ENCODE measurements at regions not wholly inside any gene's neighbourhood (a gene's known extent, or its start where the extent isn't known, plus 50 kb on each side); places are given as distances from the start of the nearest gene placed in this dataset.

DNA sequence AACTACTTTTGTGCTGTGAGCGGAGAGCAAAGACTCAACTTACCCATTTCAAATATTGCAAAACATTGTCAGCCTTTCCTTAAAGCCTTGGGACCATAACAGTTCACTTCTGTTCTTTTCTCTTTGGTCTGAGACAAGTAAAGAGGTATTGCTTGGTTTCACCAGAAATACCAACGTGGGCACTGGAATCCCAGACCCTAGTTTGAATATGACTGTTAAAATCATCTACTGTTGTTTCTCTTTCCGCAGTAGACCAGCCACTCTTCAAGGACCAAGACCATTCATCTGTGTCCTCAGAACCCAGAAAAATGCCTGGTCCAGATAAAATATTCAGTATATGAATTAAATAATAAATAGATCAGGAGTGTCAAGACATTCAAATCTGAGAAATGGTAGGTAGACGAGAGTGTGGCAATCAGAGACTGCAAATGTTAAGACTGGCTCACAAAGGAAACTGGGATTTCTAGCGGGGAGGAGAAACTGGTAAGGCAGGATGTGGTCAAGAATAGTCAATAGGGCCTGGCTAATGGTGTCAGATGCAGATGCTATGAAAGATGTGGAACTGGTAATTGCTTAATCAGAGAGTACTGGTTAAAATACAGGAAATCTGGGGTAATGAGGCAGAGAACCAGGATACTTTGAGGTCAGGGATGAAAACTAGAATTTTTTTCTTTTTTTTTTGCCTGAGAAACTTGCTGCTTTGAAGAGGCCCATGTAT is 82.1 kb upstream of the IL33 start:
- TF ChIP-seq, protein P1, sequence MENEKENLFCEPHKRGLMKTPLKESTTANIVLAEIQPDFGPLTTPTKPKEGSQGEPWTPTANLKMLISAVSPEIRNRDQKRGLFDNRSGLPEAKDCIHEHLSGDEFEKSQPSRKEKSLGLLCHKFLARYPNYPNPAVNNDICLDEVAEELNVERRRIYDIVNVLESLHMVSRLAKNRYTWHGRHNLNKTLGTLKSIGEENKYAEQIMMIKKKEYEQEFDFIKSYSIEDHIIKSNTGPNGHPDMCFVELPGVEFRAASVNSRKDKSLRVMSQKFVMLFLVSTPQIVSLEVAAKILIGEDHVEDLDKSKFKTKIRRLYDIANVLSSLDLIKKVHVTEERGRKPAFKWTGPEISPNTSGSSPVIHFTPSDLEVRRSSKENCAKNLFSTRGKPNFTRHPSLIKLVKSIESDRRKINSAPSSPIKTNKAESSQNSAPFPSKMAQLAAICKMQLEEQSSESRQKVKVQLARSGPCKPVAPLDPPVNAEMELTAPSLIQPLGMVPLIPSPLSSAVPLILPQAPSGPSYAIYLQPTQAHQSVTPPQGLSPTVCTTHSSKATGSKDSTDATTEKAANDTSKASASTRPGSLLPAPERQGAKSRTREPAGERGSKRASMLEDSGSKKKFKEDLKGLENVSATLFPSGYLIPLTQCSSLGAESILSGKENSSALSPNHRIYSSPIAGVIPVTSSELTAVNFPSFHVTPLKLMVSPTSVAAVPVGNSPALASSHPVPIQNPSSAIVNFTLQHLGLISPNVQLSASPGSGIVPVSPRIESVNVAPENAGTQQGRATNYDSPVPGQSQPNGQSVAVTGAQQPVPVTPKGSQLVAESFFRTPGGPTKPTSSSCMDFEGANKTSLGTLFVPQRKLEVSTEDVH (IDR thresholded peaks at IDR 0.05; ENCODE audit: low read depth, partially characterized antibody), result no peak
- TF ChIP-seq SMC3 (conservative IDR thresholded peaks at IDR 0.05; ENCODE audit: insufficient read depth, low read depth, low read length) (no peak), SP1 (CRISPR knock-in tag; IDR thresholded peaks at IDR 0.05) (no peak), TAF1 (IDR thresholded peaks at IDR 0.05; ENCODE audit: control insufficient read depth, extremely low read depth, insufficient read depth, low read length, severe bottlenecking) (no peak), PTTG1 (tag; IDR thresholded peaks at IDR 0.05; ENCODE audit: low read depth) (no peak), ZNF444 (CRISPR knock-in tag; IDR thresholded peaks at IDR 0.05) (no peak), PTBP1 (IDR thresholded peaks at IDR 0.05; ENCODE audit: low read depth, low read length) (no peak), FOXM1 (IDR thresholded peaks at IDR 0.05; ENCODE audit: low read depth) (no peak), FOXM1 (CRISPR knock-in tag; IDR thresholded peaks at IDR 0.05; ENCODE audit: low read depth) (no peak), CBFB (CRISPR knock-in tag; IDR thresholded peaks at IDR 0.05) (no peak), GMEB1 (CRISPR knock-in tag; IDR thresholded peaks at IDR 0.05) (no peak), CHD2 (IDR thresholded peaks at IDR 0.05; ENCODE audit: low read depth, low read length) (no peak), CTCF (IDR thresholded peaks at IDR 0.05 in 2 of 3, conservative IDR thresholded peaks at IDR 0.05 in 1 of 3; ENCODE audit: insufficient read depth in 2 of 3, low read depth in 1 of 3, low read length in 3 of 3) (no peak)
- TF ChIP-seq, protein P2, sequence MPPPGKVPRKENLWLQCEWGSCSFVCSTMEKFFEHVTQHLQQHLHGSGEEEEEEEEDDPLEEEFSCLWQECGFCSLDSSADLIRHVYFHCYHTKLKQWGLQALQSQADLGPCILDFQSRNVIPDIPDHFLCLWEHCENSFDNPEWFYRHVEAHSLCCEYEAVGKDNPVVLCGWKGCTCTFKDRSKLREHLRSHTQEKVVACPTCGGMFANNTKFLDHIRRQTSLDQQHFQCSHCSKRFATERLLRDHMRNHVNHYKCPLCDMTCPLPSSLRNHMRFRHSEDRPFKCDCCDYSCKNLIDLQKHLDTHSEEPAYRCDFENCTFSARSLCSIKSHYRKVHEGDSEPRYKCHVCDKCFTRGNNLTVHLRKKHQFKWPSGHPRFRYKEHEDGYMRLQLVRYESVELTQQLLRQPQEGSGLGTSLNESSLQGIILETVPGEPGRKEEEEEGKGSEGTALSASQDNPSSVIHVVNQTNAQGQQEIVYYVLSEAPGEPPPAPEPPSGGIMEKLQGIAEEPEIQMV (tag; conservative IDR thresholded peaks at IDR 0.05; ENCODE audit: low read depth), result no peak
- TF ChIP-seq, protein P3, sequence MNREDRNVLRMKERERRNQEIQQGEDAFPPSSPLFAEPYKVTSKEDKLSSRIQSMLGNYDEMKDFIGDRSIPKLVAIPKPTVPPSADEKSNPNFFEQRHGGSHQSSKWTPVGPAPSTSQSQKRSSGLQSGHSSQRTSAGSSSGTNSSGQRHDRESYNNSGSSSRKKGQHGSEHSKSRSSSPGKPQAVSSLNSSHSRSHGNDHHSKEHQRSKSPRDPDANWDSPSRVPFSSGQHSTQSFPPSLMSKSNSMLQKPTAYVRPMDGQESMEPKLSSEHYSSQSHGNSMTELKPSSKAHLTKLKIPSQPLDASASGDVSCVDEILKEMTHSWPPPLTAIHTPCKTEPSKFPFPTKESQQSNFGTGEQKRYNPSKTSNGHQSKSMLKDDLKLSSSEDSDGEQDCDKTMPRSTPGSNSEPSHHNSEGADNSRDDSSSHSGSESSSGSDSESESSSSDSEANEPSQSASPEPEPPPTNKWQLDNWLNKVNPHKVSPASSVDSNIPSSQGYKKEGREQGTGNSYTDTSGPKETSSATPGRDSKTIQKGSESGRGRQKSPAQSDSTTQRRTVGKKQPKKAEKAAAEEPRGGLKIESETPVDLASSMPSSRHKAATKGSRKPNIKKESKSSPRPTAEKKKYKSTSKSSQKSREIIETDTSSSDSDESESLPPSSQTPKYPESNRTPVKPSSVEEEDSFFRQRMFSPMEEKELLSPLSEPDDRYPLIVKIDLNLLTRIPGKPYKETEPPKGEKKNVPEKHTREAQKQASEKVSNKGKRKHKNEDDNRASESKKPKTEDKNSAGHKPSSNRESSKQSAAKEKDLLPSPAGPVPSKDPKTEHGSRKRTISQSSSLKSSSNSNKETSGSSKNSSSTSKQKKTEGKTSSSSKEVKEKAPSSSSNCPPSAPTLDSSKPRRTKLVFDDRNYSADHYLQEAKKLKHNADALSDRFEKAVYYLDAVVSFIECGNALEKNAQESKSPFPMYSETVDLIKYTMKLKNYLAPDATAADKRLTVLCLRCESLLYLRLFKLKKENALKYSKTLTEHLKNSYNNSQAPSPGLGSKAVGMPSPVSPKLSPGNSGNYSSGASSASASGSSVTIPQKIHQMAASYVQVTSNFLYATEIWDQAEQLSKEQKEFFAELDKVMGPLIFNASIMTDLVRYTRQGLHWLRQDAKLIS (CRISPR knock-in tag; IDR thresholded peaks at IDR 0.05), result no peak
